Stromal cell of bone marrow (primary cell): ENCODE measurements at regions not wholly inside any gene's neighbourhood (a gene's known extent, or its start where the extent isn't known, plus 50 kb on each side); places are given as distances from the start of the nearest gene placed in this dataset.
"Not testable (repeated sequence)": the region's sequence is repeated elsewhere in the genome, so short reads cannot be mapped to it uniquely, and the experiment has no call there.

Experiments
- DNase-seq: peaks from one replicate; pipeline ENCODE4 v3.0.0-alpha.2; 2012; ENCODE audit warnings: low read depth

GRCh38 chr6:168369786-168370185, 50.2 kb upstream of the DACT2 start:
- DNase-seq: no peak

- no peak for DNase-seq
Observed at GRCh38 chr6:168370310-168370991, 50.9 kb upstream of the DACT2 start.

GRCh38 chr6:168371185-168371584, 51.6 kb upstream of the DACT2 start:
- DNase-seq: no peak

GRCh38 chr6:168371618-168371980, 52.0 kb upstream of the DACT2 start:
- no peak for DNase-seq

- no peak for DNase-seq
Observed at GRCh38 chr6:168371981-168372711, 52.6 kb upstream of the DACT2 start.

- DNase-seq: no peak
Observed at GRCh38 chr6:168372889-168373288, 53.3 kb upstream of the DACT2 start.

GRCh38 chr6:168373389-168373788, 53.8 kb upstream of the DACT2 start:
- no peak for DNase-seq

- DNase-seq: no peak
Observed at GRCh38 chr6:168374051-168374502, 54.5 kb upstream of the DACT2 start.

- DNase-seq: no peak
Observed at GRCh38 chr6:168374541-168375071, 55.0 kb upstream of the DACT2 start.

- no peak for DNase-seq
Observed at GRCh38 chr6:168376120-168376519, 56.5 kb upstream of the DACT2 start.

GRCh38 chr6:168376811-168377483, 57.4 kb upstream of the DACT2 start:
- DNase-seq: no peak

GRCh38 chr6:168377484-168377855, 57.9 kb upstream of the DACT2 start:
- no peak for DNase-seq

- no peak for DNase-seq
Observed at GRCh38 chr6:168377856-168378832, 58.6 kb upstream of the DACT2 start.

- not testable (repeated sequence) for DNase-seq
Observed at GRCh38 chr6:168379579-168379978, 60.0 kb upstream of the DACT2 start.

- not testable (repeated sequence) for DNase-seq
Observed at GRCh38 chr6:168380166-168380955, 60.6 kb upstream of the SMOC2 start.

GRCh38 chr6:168380956-168381605, 59.9 kb upstream of the SMOC2 start:
- DNase-seq: no peak

GRCh38 chr6:168381726-168382458, 59.1 kb upstream of the SMOC2 start:
- DNase-seq: no peak

GRCh38 chr6:168383062-168383854, 57.7 kb upstream of the SMOC2 start:
- no peak for DNase-seq
